ENCODE measurements at regions not wholly inside any gene's neighbourhood (a gene's known extent, or its start where the extent isn't known, plus 50 kb on each side); places are given as distances from the start of the nearest gene placed in this dataset.

DNA sequence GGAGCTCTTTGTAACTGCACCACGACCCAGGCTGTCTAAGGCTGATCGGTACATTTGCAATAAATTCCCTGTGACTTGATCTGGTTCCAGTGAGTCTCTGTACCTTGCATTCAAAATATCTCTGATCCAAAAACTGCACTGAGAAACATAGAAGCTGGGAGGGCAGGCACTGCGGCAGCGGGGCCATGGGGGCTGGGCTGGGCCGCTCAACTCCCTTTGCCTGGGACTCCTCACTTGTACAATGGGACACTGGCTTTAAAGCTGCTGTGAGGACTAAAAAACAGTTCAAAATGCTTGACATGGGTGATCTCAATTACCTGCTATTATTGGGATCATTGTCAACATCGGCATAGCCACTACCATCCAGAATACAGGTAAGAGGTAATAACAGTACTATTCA lies 644.0 kb downstream of the AJAP1 start:
- Histone ChIP-seq H3K4me1 (peaks cover 12% of the 10 kb centered on the region), H3K27ac (no peak overlapping the region), H3K9me3 (no peaks in the 10 kb centered on the region), H3K4me3 (no peak overlapping the region), H3K36me3 (replicated peaks in 1 of 2; ENCODE audit: insufficient read depth in 1 of 2, low read depth in 2 of 2) (no peaks in the 10 kb centered on the region), H3K27me3 (no peaks in the 10 kb centered on the region)
- TF ChIP-seq, protein P1, sequence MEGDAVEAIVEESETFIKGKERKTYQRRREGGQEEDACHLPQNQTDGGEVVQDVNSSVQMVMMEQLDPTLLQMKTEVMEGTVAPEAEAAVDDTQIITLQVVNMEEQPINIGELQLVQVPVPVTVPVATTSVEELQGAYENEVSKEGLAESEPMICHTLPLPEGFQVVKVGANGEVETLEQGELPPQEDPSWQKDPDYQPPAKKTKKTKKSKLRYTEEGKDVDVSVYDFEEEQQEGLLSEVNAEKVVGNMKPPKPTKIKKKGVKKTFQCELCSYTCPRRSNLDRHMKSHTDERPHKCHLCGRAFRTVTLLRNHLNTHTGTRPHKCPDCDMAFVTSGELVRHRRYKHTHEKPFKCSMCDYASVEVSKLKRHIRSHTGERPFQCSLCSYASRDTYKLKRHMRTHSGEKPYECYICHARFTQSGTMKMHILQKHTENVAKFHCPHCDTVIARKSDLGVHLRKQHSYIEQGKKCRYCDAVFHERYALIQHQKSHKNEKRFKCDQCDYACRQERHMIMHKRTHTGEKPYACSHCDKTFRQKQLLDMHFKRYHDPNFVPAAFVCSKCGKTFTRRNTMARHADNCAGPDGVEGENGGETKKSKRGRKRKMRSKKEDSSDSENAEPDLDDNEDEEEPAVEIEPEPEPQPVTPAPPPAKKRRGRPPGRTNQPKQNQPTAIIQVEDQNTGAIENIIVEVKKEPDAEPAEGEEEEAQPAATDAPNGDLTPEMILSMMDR (IDR thresholded peaks at IDR 0.05), result no peak
- TF ChIP-seq POLR2A (IDR thresholded peaks at IDR 0.05), result no peak
- 82 to 89% methylated on average over 6 of the region's 6 CpGs for WGBS, 2 donors
- DNase-seq (no peak), ATAC-seq (no peak)
- intact Hi-C loops (cut with DNase I), result no loop called here

DNA sequence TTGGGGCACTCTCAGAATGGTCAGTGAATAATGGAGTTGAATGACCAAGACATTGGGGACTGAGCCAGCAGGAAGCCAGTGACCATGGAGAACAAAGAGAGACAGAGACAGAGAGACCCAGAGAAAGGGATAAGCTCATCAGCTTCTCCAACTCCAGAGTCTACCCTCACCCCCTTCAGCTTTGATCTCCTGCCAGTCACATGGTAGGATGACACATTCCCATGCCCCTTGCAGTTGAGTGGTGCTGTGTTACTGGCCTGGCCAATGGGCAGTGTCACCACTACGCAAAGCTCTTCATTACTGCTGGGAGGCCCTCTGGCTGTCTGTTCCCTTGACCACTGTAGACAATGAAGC lies 643.5 kb downstream of the AJAP1 start:
- no peaks in the 10 kb centered on the region for H3K27me3 ChIP-seq
- H3K4me1 ChIP-seq, result peaks cover 12% of the 10 kb centered on the region
- ATAC-seq (no peak), DNase-seq (no peak)
- intact Hi-C loops (cut with DNase I), result no loop called here
- peak overlapping the region in 2 of 4 donors; percentile 25 to 65 for H3K27ac ChIP-seq
- no peak overlapping the region for H3K4me3 ChIP-seq
- H3K36me3 ChIP-seq (replicated peaks in 1 of 2; ENCODE audit: insufficient read depth in 1 of 2, low read depth in 2 of 2), result no peaks in the 10 kb centered on the region
- TF ChIP-seq, protein P1 (IDR thresholded peaks at IDR 0.05), result no peak
- TF ChIP-seq POLR2A (IDR thresholded peaks at IDR 0.05), result no peak
- H3K9me3 ChIP-seq, result no peaks in the 10 kb centered on the region
- WGBS, 2 donors, result 77% methylated on average over 1 of the region's 1 CpG; no CpG with 5 or more reads in 1 of the 2 donors

DNA sequence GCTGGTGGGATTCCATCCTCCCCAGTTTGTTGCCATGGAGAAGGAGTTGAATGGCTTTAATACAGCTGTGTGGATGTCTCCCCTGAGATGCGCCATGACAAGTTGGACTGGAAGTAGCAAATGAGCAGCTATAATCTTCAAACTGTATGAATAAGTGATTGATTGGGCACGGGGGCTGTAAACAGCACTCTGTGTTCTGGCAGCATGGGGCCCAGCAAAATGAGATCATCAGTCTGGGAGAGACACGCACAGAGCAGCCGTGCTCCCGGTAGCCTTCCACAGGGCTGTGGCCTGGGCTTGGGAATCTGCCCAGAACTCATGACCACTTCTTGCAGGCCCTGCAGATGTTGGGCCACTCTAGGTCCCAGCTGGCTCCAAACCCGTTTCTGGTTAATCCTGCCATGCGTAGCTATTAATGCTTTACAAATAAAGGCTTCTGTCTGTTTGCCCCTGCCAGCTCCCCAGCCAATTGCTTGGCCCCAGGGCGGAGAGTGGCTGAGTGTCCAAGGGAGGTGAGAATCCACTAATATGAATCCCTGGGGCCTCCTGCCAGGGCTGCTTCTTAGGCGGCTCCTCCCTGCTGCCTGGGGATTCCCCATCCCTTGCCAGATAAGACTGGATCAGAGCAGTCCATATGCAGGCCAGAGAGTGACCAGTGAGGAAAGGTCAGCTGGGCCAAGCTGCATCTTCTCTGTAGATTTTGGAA lies 642.9 kb downstream of the AJAP1 start:
- intact Hi-C loops (cut with DNase I), result no loop called here
- ATAC-seq (peak; percentile 85), DNase-seq (peak; percentile 45 to 82 (median 76))
- 32 to 83% methylated on average over 1 to 9 of the region's 9 CpGs for WGBS, 2 donors
- H3K4me1 ChIP-seq, result peaks cover 12% of the 10 kb centered on the region
- peak overlapping the region in 3 of 4 donors; percentile 9 to 65 (median 25) for H3K27ac ChIP-seq
- TF ChIP-seq, protein P1 (IDR thresholded peaks at IDR 0.05), result no peak
- no peak for TF ChIP-seq POLR2A (IDR thresholded peaks at IDR 0.05)
- H3K36me3 ChIP-seq (replicated peaks in 1 of 2; ENCODE audit: insufficient read depth in 1 of 2, low read depth in 2 of 2), result no peaks in the 10 kb centered on the region
- no peaks in the 10 kb centered on the region for H3K9me3 ChIP-seq
- no peak overlapping the region for H3K4me3 ChIP-seq
- no peaks in the 10 kb centered on the region for H3K27me3 ChIP-seq

DNA sequence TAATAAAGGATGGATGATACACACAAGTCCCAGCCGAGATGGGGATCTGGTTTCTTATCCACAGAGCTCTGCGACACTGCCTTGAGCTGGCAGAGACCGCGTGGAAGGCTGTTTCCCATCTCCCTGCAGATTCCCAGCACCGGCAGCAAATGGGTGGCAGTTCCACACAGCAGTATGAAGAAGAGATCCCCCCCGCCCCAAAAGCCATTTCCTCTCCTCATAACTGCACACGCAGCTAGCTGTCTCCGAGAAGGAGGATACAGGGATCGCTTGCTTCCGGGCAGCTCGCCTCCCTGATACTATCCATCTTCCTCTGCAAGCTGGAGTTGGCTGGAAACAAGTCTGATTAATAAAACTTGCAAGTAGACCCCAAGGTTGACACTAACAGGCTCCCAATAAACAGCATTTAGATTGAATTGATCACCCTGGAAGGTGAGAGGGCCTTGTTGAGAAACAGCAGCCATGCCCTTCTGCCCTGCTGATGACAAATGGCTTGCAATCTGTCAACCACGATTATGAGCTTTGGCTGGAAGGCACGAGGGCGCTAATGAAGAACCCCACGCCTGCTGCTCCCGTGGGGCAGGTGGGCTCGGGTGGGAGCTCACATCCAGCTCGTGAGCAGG lies 642.3 kb downstream of the AJAP1 start:
- Histone ChIP-seq H3K9me3 (no peaks in the 10 kb centered on the region), H3K4me1 (peaks cover 12% of the 10 kb centered on the region), H3K27me3 (no peaks in the 10 kb centered on the region), H3K36me3 (replicated peaks in 1 of 2; ENCODE audit: insufficient read depth in 1 of 2, low read depth in 2 of 2) (no peaks in the 10 kb centered on the region), H3K27ac (peak overlapping the region in 3 of 4 donors; percentile 9 to 65 (median 25)), H3K4me3 (no peak overlapping the region)
- WGBS, 2 donors, result 51 to 57% methylated on average over 13 to 18 of the region's 18 CpGs
- ATAC-seq (no peak), DNase-seq (no peak)
- intact Hi-C loops (cut with DNase I), result no loop called here
- TF ChIP-seq, protein P1 (IDR thresholded peaks at IDR 0.05), result no peak
- no peak for TF ChIP-seq POLR2A (IDR thresholded peaks at IDR 0.05)

All from body of pancreas (tissue), 4 donors.